Neural cell (in vitro differentiated cells): ENCODE measurements at regions not wholly inside any gene's neighbourhood (a gene's known extent, or its start where the extent isn't known, plus 50 kb on each side); places are given as distances from the start of the nearest gene placed in this dataset.

Experiments
- H2AFZ ChIP-seq: fragments of 200-600, 300-800 bp; sonication (generic), shearing (Covaris generic); 2 replicates; pipeline ENCODE4 v1.6.0; 2014; ENCODE audit warnings: low read depth, mild to moderate bottlenecking, antibody characterized with exemption, low read length, moderate library complexity
- H3F3A ChIP-seq: fragments of 200-600 bp; shearing (Covaris generic); 2 replicates; pipeline ENCODE4 v1.6.1; 2016; ENCODE audit warnings: mild to moderate bottlenecking, moderate library complexity, mixed read lengths, antibody characterized with exemption, low read length; ENCODE audit not compliant: insufficient read depth, poor library complexity, severe bottlenecking
- H3K27ac ChIP-seq: fragments of 200-600, 300-800 bp; sonication (generic), shearing (Covaris generic); 2 replicates; pipeline ENCODE4 v1.5.1; 2014; ENCODE audit warnings: mild to moderate bottlenecking, low read length, moderate library complexity
- H3K27me3 ChIP-seq: fragments of 300-800, 200-600 bp; sonication (generic), shearing (Covaris generic); 2 replicates; pipeline ENCODE4 v1.6.0; 2014; ENCODE audit warnings: mild to moderate bottlenecking, low read depth, low read length, moderate library complexity; ENCODE audit not compliant: insufficient read depth
- H3K36me3 ChIP-seq: fragments of 300-800, 200-600 bp; sonication (generic), shearing (Covaris generic); 2 replicates; pipeline ENCODE4 v1.5.1; 2014; ENCODE audit warnings: mild to moderate bottlenecking, antibody characterized with exemption, low read length, moderate library complexity; ENCODE audit not compliant: insufficient read depth
- H3K4me2 ChIP-seq: fragments of 300-800, 200-600 bp; sonication (generic), shearing (Covaris generic); 2 replicates; pipeline ENCODE4 v1.6.0; 2014; ENCODE audit warnings: mild to moderate bottlenecking, low read length
- H3K4me3 ChIP-seq: fragments of 300-800, 200-600 bp; sonication (generic), shearing (Covaris generic); 2 replicates; pipeline ENCODE4 v1.5.1; 2014; ENCODE audit warnings: mild to moderate bottlenecking, low read length, moderate library complexity
- H3K79me2 ChIP-seq: fragments of 200-600 bp; shearing (Covaris generic); replicated peaks from 2 replicates; pipeline ENCODE4 v1.6.0; 2014; ENCODE audit warnings: mild to moderate bottlenecking, low read length, moderate library complexity; ENCODE audit not compliant: insufficient read depth
- H3K9ac ChIP-seq: fragments of 300-800, 200-600 bp; sonication (generic), shearing (Covaris generic); 2 replicates; pipeline ENCODE4 v1.6.1; 2016; ENCODE audit warnings: mild to moderate bottlenecking, low read length, mixed read lengths
- H3K9me2 ChIP-seq: fragments of 200-600 bp; shearing (Covaris generic); 2 replicates; pipeline ENCODE4 v1.6.1; 2016; ENCODE audit warnings: mild to moderate bottlenecking, low read length, mixed read lengths; ENCODE audit not compliant: insufficient read depth
- H3K9me3 ChIP-seq: fragments of 200-600, 300-800 bp; sonication (generic), shearing (Covaris generic); 2 replicates; pipeline ENCODE4 v1.6.1; 2016; ENCODE audit warnings: mild to moderate bottlenecking, mixed run types, low read length, moderate library complexity, mixed read lengths
- H4K20me1 ChIP-seq: fragments of 200-600 bp; shearing (Covaris generic); 2 replicates; pipeline ENCODE4 v1.6.1; 2016; ENCODE audit warnings: mild to moderate bottlenecking, mixed run types; ENCODE audit not compliant: insufficient read depth
- EP300 ChIP-seq: fragments of 450-650 bp; conservative IDR thresholded peaks from 2 replicates; pipeline ENCODE4 v1.6.1; 2014; ENCODE audit warnings: antibody characterized with exemption, mild to moderate bottlenecking, moderate library complexity; ENCODE audit not compliant: poor library complexity, severe bottlenecking
- EZH2 ChIP-seq: fragments of 200-600, 300-800 bp; shearing (Covaris generic), sonication (generic); IDR thresholded peaks from 2 replicates; pipeline ENCODE4 v1.6.1; 2014; ENCODE audit warnings: antibody characterized with exemption, low read length, borderline replicate concordance, mild to moderate bottlenecking; ENCODE audit not compliant: insufficient read depth, poor library complexity, severe bottlenecking
- MXI1 ChIP-seq: fragments of 450-650 bp; conservative IDR thresholded peaks from 2 replicates; pipeline ENCODE4 v1.6.1; 2014; ENCODE audit warnings: antibody characterized with exemption, mild to moderate bottlenecking; ENCODE audit not compliant: poor library complexity, severe bottlenecking
- POLR2AphosphoS5 ChIP-seq: IDR thresholded peaks from 2 replicates; pipeline ENCODE4 v1.6.1; 2012
- RAD21 ChIP-seq: fragments of 450-650 bp; conservative IDR thresholded peaks from 2 replicates; pipeline ENCODE4 v1.6.1; 2014; ENCODE audit warnings: antibody characterized with exemption, mild to moderate bottlenecking, moderate library complexity
- SMC3 ChIP-seq: fragments of 450-650 bp; conservative IDR thresholded peaks from 2 replicates; pipeline ENCODE4 v1.6.1; 2014; ENCODE audit warnings: antibody characterized with exemption, mild to moderate bottlenecking, moderate library complexity; ENCODE audit not compliant: poor library complexity
- TAF1 ChIP-seq: IDR thresholded peaks from 2 replicates; pipeline ENCODE4 v1.6.1; 2012; ENCODE audit warnings: low read depth
- TF ChIP-seq, protein P1 (sequence below): IDR thresholded peaks from 2 replicates; pipeline ENCODE4 v1.6.1; 2012; ENCODE audit warnings: borderline replicate concordance
- TF ChIP-seq, protein P2 (sequence below): fragments of 450-650 bp; IDR thresholded peaks from 2 replicates; pipeline ENCODE4 v1.5.1; 2014; ENCODE audit warnings: antibody characterized with exemption, mild to moderate bottlenecking, moderate library complexity; ENCODE audit not compliant: poor library complexity, severe bottlenecking

DNA sequence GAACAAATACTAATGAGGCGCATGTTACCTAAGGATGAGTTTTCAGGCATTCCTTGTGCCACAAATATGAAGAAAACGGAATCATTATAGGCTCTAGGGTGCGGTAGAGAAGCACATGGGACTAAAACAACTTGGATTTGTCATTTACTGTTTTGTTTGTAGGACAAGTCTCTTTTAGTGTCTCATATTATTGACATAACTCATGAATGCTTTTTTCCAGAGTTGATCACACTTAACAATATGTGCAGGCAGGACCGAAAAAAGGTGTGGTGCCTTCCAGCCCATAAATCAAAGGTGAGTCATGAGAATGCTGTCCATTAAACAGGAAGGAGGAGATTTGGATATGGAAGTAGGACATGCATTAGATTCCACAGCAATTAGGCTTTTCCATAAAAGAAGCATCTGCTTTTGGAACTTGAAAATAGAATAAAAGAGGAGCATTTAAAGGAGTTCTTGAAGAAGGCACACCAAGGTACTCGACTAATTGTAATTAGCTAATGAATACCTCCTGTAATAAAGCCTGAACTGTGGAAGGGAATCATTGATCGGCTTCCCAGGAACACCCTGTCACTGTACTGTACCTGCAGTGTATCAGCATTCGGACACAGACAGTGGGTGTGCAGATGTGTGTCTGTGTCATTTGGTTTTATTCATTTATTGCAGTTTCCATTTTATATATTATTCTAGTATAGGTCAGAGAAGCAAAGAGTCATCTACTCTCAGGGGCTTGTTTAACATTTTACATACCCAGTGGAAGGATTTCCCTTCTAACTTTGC, 119.7 kb upstream of the KLF14 start:
- Histone ChIP-seq H2AFZ (no peak overlapping the region), H3K4me3 (no peak overlapping the region), H3K9ac (no peak overlapping the region), H3K9me2 (no peaks in the 10 kb centered on the region), H3K36me3 (no peaks in the 10 kb centered on the region), H4K20me1 (no peaks in the 10 kb centered on the region), H3K27me3 (no peaks in the 10 kb centered on the region), H3K9me3 (peaks cover 14% of the 10 kb centered on the region), H3K4me2 (no peak overlapping the region), H3F3A (no peaks in the 10 kb centered on the region), H3K27ac (no peak overlapping the region), H3K79me2 (no peaks in the 10 kb centered on the region)
- TF ChIP-seq EP300 (no peak), MXI1 (no peak), TAF1 (no peak), EZH2 (no peak), POLR2AphosphoS5 (no peak), RAD21 (no peak), SMC3 (no peak)
- TF ChIP-seq, protein P1, sequence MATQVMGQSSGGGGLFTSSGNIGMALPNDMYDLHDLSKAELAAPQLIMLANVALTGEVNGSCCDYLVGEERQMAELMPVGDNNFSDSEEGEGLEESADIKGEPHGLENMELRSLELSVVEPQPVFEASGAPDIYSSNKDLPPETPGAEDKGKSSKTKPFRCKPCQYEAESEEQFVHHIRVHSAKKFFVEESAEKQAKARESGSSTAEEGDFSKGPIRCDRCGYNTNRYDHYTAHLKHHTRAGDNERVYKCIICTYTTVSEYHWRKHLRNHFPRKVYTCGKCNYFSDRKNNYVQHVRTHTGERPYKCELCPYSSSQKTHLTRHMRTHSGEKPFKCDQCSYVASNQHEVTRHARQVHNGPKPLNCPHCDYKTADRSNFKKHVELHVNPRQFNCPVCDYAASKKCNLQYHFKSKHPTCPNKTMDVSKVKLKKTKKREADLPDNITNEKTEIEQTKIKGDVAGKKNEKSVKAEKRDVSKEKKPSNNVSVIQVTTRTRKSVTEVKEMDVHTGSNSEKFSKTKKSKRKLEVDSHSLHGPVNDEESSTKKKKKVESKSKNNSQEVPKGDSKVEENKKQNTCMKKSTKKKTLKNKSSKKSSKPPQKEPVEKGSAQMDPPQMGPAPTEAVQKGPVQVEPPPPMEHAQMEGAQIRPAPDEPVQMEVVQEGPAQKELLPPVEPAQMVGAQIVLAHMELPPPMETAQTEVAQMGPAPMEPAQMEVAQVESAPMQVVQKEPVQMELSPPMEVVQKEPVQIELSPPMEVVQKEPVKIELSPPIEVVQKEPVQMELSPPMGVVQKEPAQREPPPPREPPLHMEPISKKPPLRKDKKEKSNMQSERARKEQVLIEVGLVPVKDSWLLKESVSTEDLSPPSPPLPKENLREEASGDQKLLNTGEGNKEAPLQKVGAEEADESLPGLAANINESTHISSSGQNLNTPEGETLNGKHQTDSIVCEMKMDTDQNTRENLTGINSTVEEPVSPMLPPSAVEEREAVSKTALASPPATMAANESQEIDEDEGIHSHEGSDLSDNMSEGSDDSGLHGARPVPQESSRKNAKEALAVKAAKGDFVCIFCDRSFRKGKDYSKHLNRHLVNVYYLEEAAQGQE, result no peak
- TF ChIP-seq, protein P2, sequence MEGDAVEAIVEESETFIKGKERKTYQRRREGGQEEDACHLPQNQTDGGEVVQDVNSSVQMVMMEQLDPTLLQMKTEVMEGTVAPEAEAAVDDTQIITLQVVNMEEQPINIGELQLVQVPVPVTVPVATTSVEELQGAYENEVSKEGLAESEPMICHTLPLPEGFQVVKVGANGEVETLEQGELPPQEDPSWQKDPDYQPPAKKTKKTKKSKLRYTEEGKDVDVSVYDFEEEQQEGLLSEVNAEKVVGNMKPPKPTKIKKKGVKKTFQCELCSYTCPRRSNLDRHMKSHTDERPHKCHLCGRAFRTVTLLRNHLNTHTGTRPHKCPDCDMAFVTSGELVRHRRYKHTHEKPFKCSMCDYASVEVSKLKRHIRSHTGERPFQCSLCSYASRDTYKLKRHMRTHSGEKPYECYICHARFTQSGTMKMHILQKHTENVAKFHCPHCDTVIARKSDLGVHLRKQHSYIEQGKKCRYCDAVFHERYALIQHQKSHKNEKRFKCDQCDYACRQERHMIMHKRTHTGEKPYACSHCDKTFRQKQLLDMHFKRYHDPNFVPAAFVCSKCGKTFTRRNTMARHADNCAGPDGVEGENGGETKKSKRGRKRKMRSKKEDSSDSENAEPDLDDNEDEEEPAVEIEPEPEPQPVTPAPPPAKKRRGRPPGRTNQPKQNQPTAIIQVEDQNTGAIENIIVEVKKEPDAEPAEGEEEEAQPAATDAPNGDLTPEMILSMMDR, result no peak

DNA sequence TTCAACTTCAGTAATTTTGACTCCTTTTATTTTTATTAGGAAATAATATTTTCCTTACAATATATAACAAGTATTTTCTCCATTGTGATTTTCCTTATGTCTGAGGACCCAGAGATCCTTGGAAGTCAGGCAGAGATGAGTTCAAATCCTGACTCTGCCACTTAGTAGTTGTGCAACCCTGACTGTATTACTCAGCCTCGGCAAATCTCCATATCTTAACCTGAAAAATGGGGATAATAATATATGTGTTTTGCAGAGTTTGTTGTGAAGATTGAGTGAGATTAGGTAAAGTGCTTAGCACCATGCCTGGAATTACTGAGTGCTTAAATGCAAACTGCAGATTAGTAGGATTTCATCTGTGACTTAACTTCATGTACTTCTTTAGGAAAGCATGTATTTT, 120.5 kb upstream of the KLF14 start:
- Histone ChIP-seq H3K4me2 (no peak overlapping the region), H3K79me2 (no peaks in the 10 kb centered on the region), H3K27ac (no peak overlapping the region), H3K9ac (no peak overlapping the region), H3K9me3 (peaks cover 14% of the 10 kb centered on the region), H4K20me1 (no peaks in the 10 kb centered on the region), H3F3A (no peaks in the 10 kb centered on the region), H2AFZ (no peak overlapping the region), H3K27me3 (no peaks in the 10 kb centered on the region), H3K4me3 (no peak overlapping the region), H3K9me2 (no peaks in the 10 kb centered on the region), H3K36me3 (no peaks in the 10 kb centered on the region)
- no peak for TF ChIP-seq EP300
- no peak for TF ChIP-seq TAF1
- no peak for TF ChIP-seq RAD21
- no peak for TF ChIP-seq MXI1
- TF ChIP-seq, protein P2, result no peak
- TF ChIP-seq, protein P1, result no peak
- TF ChIP-seq POLR2AphosphoS5, result no peak
- TF ChIP-seq EZH2, result no peak
- no peak for TF ChIP-seq SMC3
